Central memory CD4-positive, alpha-beta T cell (primary cell): ENCODE measurements at regions not wholly inside any gene's neighbourhood (a gene's known extent, or its start where the extent isn't known, plus 50 kb on each side); places are given as distances from the start of the nearest gene placed in this dataset.
"Not testable (repeated sequence)": the region's sequence is repeated elsewhere in the genome, so short reads cannot be mapped to it uniquely, and the experiment has no call there.

Experiments used
- DNase-seq: peaks from one replicate; pipeline ENCODE4 v3.0.0; 2022

DNA sequence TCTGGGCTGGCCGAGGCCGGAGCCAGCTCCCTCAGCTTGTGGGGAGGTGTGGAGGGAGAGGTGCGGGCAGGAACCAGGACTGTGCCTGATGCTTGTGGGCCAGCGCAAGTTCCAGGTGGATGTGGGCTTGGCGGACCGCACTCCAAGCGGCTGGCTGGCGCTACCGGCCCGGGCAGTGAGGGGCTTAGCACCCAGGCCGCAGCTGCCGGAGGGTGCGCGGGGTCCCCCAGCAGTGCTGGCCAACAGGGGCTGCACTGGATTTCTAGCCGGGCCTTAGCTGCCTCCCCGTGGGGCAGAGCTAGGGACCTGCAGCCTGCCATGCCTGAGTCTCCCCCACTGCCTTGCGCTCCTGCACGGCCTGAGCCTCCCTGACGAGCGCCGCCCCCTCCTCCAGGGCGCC, 242.8 kb downstream of the CCSER2 start:
- DNase-seq, result no peak

DNA sequence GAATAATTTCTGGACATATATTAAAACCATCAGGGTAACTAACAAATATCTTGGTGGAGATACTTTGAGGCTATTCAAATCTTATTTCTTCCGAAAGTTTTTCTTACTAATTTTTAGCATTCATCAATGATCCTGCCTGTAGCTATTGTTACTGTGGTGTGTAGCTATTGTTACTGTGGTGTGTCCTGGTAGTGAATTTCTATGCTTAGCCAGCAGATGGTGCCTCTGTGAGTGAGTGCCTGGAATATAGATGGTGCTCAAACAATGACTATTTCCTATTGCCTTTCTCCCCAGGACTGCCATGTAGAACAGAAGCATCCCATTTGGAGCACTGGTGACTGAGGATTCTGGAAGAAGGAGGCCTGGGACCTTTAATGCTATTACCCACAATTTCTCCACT, 245.7 kb downstream of the CCSER2 start:
- DNase-seq, result no peak

- no peak for DNase-seq
These were observed 253.6 kb downstream of the CCSER2 start for GRCh38 chr10:84581976-84582375.

- DNase-seq, result no peak
These were observed 255.1 kb downstream of the CCSER2 start for GRCh38 chr10:84583501-84583900.

GRCh38 chr10:84587789-84588188, 259.4 kb downstream of the CCSER2 start:
- no peak for DNase-seq

GRCh38 chr10:84588426-84588825, 260.0 kb downstream of the CCSER2 start:
- no peak for DNase-seq

DNA sequence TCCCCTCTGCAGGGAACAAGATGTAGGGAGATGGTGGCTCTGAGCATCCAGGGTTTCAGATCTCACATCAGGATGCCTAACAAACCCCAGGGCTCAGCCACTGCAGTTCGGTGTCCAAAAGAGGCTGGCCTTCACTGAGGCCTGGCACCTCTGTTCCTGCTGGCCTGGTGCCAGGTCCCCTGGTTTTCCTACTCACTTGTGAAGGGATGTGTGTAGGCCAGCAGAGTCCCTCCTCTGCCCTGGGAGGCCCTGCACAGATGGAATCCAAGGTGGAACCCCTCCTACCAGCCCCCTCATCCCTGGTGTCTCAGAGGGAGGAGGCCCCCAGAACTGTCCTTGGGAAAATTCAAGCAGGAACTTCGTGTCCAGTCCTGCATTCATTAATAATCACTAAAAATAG, 260.6 kb downstream of the CCSER2 start:
- no peak for DNase-seq

DNA sequence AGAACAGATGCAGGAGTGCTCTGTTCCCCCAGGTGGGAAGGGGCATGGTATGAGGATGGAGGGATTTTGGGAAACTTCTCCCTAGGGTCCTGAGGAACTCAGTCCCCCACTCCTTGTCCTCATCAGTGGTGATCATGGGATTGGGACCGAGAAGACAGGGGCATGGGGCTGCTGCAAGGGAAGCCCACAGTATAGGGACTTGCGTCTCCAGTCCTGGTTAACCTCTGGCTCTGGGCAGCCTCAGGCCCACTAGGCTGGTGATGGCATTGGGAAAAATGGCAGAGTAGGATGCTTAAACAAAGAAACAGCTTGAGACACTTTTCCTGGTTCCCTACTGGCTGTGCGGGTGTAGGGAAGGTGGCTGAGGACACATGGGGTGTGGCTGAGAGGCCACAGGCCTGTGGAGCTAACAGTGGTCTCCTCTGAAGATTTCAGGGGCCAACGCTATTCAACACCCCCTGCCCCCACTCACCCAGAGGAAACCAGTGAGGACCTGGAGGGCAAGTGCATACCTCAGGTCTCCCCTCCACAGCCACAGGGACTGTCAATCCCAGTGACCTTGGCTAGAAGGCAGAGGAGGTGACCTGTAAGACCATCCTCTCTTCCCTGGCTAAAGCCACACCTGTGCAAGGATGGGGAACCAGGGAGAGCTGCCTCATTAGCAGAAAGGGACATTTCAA, 261.3 kb downstream of the CCSER2 start:
- DNase-seq, result no peak

DNA sequence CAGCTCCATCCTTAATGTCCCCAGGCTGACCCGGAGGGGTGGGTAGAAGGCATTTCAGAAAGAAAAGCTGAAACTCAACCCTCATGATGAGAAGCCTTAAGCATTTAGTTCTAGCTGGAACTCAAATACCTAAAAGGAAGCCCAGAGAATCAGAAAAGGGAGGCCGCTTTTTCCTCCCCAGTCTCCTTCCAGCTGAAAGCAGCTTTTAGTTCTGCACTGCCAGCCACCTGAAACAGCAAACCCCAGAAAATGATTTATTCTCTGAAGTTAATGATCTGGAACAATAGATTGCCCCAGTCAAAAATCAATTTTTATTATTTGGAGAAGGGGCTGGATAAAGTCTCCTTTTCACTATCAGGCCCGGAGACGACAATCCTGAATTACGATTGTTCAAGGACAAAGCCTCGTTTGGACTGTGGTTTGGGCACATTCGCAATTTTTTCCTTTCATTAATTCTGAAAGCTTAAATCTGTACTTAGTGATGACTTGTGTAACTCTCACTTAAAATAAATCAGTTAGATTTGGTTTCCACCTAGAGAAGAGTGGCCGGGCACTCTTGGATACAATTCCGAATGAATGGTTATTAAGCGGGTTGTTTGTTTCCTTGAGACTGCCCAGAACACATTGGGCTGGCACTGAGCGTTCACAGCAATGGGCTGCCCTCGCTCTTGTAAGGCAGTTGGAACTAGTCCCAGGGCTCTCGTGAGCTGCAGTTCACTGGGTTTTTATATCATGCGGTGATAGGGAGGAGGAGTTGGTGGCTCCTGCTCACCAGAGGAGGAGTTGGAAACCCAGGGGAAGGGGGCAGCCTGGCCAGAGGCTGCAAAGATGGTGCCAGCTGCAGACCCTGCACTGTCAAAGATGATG, 262.2 kb downstream of the CCSER2 start:
- DNase-seq, result no peak

GRCh38 chr10:84593506-84593905, 265.1 kb downstream of the CCSER2 start:
- DNase-seq, result no peak

DNA sequence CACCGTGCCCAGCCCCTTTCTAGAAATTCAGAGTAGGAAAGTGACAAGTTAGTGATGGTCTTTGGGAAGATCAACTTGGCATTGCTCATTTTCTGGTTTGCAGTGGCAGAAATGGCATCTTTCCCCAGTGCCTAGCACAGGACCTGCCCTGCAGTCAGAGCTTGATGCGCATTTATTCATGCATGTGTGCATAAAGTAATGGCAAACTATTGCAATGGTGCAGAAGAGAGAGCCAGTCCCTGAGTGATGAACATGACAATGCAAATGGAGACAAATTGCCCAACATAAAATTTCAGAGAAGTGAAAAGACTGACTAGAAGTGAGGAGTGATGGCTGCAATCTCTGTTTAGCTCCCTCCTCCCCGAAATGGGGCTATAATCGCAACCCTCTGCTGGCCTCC, 268.2 kb downstream of the CCSER2 start:
- DNase-seq, result no peak

GRCh38 chr10:84599254-84599653, 270.9 kb downstream of the CCSER2 start:
- DNase-seq, result no peak

GRCh38 chr10:84600947-84601346, 272.6 kb downstream of the CCSER2 start:
- no peak for DNase-seq

DNA sequence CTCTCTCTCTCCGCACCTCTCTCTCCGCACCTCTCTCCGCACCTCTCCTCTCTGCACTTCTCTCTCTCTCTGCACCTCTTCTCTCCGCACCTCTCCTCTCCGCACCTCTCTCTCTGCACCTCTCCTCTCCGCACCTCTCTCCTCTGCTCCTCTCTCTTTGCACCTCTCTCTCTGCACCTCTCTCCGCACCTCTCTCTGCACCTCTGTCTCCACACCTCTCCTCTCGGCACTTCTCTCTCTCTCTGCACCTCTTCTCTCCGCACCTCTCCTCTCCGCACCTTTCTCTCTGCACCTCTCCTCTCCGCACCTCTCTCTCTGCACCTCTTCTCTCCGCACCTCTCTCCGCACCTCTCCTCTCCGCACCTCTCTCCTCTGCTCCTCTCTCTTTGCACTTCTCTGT, 274.2 kb downstream of the CCSER2 start:
- DNase-seq, result not testable (repeated sequence)

DNA sequence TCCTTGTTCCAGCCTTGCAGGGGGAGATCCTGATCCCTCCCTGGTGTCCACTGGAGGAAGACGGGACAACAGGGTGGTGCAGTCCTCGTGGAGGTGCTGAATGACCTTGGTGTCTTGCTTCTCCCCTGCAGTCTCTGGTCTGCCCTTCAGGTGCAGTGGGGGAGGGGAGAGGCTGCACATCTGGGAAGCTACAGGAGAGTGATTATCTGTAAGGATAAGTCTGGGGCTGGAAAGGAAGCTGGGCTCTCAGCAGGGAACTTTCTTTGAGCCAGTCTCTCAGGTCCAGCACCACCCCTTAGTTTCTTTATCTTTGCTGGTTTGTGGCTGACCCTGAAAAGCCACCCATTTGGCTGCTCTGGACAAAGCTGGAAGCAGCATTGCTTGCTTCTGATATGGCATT, 275.6 kb downstream of the CCSER2 start:
- no peak for DNase-seq

DNA sequence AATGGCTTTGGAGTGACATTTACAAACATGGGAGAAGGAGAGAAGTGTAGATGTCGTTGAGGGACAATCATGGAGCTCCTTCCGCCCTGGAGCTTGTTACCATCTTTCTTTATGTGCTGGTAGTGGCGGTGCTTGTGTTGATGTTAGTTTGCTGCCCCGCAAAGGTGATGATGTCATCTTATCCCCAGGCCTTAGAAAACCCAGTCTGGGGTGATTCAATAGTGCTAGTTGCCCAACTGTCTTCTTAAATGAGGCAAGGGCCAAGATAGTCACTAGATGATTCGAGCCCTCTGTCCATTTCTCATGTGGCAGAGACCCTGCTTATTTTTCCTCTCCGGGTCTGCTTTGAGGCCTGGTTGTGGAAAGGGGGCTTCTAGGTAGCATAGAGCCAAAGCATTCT, 277.4 kb downstream of the CCSER2 start:
- no peak for DNase-seq

DNA sequence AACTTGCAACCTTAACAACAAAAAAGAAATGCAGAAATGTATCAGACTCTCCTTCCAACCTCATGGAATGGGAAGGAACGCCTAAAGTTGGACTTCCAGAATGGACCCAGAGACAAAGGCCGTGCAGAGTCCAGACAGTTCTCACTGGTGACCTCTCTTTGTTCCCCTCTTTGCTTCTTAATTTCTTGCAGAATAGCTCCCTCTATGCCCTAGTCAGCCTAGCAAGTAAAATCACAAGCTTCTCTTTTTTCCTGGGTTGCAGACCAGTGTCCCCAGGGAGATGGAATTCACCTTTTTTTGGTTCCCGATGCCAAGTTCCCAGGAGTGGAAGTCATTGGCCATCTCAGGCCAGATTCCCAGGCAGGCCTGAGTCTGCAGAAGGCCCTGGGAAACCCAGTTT, 278.0 kb downstream of the CCSER2 start:
- no peak for DNase-seq

- no peak for DNase-seq
These were observed 278.7 kb downstream of the CCSER2 start for GRCh38 chr10:84607044-84607443.

- DNase-seq, result no peak
These were observed 279.1 kb downstream of the CCSER2 start for GRCh38 chr10:84607523-84607922.

GRCh38 chr10:84608126-84608525, 279.7 kb downstream of the CCSER2 start:
- no peak for DNase-seq

DNA sequence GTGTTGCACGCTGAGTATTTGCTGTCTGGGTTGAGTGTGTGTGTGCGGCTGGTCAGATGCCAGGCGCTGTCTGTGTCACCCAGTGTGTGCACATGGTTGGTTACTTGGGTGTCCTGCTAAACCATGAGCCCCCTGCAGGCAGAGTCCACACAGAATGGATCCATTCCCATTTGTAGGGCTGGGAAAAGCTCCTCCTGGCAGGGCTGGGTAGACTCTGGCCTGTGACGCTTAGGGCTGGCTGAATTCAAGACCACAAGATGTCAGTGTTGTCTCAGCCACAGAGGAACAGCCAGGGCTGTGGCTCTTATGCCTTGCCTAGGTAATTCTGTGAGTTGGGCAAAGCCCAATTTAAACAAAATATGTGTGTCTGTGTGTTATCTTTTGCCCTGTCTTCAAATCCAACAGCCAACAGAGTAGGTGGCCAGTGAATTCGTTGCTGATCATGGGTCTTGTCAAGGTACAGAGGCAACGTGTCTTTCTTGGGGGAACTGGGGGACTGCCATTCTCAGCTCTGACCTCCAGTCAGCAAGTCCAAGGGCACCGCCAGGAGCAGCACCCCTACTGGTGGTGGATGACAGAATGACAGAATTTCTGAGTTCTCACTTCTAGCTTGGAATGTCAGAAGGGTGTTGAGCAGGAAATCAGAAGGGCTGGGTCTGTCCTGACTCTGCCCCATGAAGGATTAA, 285.1 kb downstream of the CCSER2 start:
- no peak for DNase-seq

- no peak for DNase-seq
These were observed 298.2 kb downstream of the CCSER2 start for GRCh38 chr10:84626397-84627087.

- DNase-seq, result no peak
These were observed 304.5 kb downstream of the CCSER2 start for GRCh38 chr10:84632866-84633265.
